Inflammatory macrophage treated with lipopolysaccharide for 1 hour (primary cell): ENCODE measurements at regions not wholly inside any gene's neighbourhood (a gene's known extent, or its start where the extent isn't known, plus 50 kb on each side); places are given as distances from the start of the nearest gene placed in this dataset.

Experiments
- DNase-seq, 2 donors: peaks; one replicate each; pipeline ENCODE4 v3.0.0-alpha.2; 2020 to 2022

DNA sequence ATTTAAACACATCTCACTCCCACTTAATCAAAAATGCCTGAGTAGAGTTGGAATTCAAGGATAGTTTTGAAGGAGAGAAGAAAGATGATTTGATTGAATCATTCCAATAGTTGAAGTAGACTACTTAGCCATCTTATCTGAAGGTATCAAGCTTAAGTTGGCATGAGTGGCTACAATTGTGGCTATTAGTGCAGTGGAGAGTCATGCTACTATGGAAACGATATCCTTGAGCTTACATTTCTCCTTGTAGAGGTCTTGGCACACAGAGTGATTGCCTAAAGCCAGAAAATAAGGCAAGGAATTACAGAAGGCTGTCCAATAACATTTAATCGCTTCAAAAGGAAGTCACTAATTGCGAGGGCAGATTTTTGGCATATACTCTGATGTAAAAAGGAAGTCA is 1022.7 kb downstream of the IGSF11 start:
- DNase-seq, result no peak

DNA sequence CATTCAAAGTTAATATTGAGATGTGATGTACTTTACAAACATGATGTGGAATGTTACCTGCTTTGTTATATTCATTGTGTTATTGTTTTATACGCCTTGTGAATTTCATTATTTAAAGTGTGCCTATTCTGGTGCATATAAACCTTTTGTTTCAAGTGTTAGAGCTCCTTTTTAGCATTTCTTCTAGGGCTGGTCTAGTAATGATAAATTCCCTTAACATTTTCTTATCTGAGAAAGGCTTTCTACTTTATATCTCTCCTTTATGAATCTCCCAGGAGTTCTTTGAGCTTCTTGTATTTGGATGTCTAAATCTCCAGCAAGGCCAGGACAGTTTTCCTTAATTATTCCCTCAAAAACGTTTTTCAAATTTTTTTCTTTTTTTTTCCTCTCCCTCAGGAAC is 1005.6 kb downstream of the IGSF11 start:
- DNase-seq, result no peak

GRCh38 chr3:118036215-118036614 is 998.4 kb downstream of the IGSF11 start:
- DNase-seq, result no peak

- no peak for DNase-seq
These were observed 979.3 kb downstream of the IGSF11 start for GRCh38 chr3:118055381-118055780.

DNA sequence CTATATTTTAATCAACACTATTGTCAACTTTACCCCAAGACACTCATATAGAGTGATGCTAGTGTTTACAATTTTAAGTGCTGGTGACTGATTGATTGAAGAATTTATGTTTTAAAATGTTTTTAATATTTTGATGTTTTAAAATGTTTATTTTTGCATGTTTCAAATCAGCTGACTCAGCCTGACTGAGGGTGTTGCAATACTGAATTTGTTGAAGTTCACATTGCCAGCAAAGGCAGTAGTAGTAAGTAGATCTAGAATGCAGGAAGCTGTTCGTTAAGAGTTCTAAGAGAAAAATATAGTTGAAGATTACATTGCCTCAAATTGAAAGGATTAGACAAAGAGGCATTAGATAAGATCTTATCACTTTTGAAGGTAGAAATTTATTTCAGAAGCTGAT is 977.6 kb downstream of the IGSF11 start:
- no peak for DNase-seq

DNA sequence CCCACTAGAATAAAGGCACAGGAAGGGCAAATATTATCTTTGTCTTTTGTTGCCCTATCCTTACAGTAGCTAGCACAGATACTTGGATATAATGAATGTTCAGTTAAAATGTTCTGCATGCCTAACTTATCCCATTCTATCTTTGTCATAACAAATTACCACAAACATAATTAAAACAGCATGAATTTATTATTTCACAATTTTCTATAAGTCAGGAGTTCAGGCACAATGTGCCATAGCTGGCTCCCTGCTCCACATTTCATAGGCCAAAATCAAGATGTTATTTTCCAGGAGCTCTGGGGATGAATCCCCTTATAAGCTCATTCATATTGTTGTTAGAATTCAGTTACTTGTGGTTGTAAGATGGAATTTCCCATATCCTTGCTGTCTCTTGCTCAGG is 975.5 kb downstream of the IGSF11 start:
- DNase-seq, result no peak

DNA sequence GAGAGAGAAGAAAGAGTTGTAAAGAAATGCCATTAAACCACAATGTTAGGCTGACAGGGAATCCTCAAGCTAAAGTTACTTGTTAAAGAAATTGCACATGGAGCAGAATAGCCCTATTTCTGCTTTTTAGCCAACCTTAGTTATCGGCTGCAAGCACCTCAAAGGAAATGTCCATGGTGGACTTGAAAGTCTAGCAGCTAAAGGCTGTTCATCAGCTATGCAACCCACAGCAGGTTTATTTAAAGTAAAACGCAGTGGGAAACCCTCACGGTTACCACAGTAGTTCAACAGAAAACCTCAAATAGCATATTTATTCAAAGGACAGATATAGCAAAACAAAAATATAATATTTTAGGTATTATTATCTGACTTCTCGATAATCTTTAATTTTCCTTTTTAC is 967.2 kb downstream of the IGSF11 start:
- DNase-seq, result no peak

GRCh38 chr3:118075873-118076272 is 958.8 kb downstream of the IGSF11 start:
- DNase-seq, result no peak

GRCh38 chr3:118077332-118077731 is 957.3 kb downstream of the IGSF11 start:
- DNase-seq, result no peak

- no peak for DNase-seq
These were observed 953.8 kb downstream of the IGSF11 start for GRCh38 chr3:118080889-118081288.

GRCh38 chr3:118088696-118089095 is 946.0 kb downstream of the IGSF11 start:
- DNase-seq, result no peak

DNA sequence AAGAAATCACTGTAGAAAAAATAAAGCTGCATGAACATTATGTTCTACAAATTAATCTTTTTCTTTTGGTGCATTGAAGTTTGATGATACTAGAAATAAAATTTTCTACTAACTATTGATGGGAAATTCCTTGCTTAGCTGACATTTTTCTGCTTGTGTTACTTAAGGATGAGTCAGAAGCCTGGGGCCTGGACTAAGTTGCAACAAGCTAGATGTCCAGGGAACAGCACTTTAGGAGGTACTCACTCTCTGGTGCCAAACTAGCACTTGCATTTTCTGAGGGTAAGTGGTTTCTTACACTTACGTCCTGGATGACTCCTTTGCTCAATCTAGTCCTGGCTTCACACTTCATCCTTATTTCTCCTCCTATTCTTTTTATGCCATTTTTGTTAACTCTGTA is 945.1 kb downstream of the IGSF11 start:
- DNase-seq, result no peak

DNA sequence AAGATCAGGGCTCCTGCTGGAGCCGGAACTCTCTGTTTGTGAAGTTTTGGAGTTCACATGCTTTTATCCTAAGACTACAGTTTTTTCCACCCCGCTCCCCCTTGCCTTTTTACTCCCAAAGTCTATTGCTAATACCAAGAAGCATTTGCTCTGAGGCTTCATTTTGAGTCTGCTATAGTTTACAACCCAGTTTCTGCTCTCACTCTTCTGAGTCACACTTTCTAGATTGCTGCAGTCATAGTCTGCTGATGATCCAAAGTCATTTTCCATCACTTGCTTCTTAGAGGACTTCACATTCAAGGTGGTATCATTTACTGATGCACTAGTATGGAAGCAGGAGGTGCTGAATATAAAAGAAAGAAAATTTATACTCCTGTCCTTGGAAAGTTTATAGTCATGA is 937.4 kb downstream of the IGSF11 start:
- no peak for DNase-seq

DNA sequence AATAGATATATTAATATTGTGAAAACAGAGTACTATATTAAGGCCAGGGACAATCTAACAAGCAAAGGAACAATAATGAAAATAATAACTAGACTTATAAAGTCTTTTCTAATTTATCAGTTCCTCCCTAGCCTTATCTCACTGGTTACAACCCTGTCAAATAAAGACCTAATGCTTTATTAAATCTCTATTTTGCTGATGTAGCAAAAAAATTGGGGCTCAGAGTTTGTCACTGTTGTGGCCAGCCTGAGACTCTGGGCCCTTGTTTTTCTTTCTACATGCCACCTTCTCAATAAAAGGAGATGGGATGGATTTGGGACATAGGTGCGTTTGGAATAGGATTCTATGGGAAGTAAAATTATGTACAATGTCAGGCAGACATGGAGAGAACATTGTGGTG is 937.0 kb downstream of the IGSF11 start:
- DNase-seq, result no peak

DNA sequence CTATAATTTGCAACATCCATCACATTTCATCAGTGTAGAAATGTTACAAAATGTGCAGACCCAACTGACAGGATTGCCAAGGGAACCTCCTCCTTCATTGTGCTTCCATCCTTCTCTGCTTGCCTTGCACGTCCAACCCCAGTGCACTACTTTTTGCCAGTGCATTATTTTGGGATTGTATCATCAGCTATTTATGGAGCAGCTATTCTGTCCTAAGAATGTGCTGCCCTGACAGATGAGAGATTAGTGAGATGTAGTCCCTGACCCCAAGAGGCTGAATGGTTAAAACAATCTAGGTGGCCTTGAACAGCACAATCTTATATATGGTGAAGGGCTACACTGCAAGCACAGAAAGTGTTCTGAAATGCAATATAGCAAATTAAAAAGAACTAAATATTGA is 935.8 kb downstream of the IGSF11 start:
- DNase-seq, result no peak

- DNase-seq, result no peak
These were observed 932.8 kb downstream of the IGSF11 start for GRCh38 chr3:118101891-118102290.

- no peak for DNase-seq
These were observed 931.9 kb downstream of the IGSF11 start for GRCh38 chr3:118102737-118103136.

- no peak for DNase-seq
These were observed 926.4 kb downstream of the IGSF11 start for GRCh38 chr3:118108201-118108600.

- no peak for DNase-seq
These were observed 925.9 kb downstream of the IGSF11 start for GRCh38 chr3:118108769-118109168.

GRCh38 chr3:118110211-118110610 is 924.4 kb downstream of the IGSF11 start:
- DNase-seq, result no peak

DNA sequence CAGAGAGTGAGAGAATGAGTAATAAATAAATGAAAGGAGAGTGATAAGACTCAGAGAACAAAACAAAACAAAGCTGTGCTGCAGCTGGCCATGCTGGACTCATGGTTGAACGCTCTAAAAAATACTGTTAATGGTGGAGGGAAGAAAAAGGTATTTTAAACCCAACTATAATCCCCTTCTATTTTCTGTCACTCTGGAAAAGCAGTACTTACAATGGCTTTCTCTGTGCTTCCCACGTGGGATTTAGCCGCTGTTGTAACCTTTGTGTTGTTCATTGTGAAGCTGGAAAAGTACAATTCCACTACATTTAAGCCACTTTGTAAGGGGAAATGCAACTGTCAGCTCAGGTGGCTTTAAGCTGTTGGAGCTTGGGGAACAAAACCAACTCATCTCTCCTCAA is 917.7 kb downstream of the IGSF11 start:
- DNase-seq, result no peak

DNA sequence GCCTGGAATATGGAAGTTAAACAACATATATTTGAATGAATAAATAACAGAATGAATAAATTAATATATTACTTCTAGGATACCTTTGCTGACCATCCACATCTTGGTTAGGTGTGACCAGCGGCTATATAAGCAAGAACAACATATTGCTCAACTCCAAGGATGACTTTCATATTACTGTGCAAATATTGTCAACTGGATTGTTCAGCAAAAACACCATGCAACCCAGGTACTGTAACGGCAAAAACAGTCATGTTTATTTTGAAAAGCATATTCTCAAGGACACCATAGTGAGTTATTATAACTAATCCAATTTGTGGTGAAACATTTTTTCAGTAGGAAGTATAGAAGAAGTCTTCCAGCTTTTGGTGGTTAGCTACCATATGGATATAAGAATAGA is 907.9 kb downstream of the IGSF11 start:
- no peak for DNase-seq

- no peak for DNase-seq
These were observed 906.7 kb downstream of the IGSF11 start for GRCh38 chr3:118127992-118128391.

- no peak for DNase-seq
These were observed 905.8 kb downstream of the IGSF11 start for GRCh38 chr3:118128886-118129285.

GRCh38 chr3:118137778-118138177 is 896.9 kb downstream of the IGSF11 start:
- no peak for DNase-seq

DNA sequence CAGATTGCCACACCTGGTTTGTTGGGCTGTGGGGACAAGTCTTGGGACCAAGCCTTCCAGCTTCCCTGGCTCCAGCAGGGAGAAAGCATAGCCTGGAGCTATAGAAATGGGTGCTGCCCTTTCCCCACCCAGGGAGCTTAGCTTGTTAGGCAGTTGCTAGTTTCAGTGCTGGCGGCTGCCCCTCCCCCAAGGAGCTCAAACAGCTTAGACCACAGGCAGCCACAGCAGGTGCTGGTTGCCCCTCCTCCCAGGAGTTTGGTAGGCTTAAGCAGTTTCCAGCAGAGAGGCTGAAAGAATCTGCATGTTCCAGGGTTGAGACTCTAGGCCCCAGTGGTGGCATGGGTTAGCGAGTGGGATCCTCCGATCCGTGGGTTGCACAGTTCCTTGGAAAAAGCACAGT is 889.7 kb downstream of the IGSF11 start:
- DNase-seq, result no peak
